ENCODE measurements at regions not wholly inside any gene's neighbourhood (a gene's known extent, or its start where the extent isn't known, plus 50 kb on each side); places are given as distances from the start of the nearest gene placed in this dataset.

DNA sequence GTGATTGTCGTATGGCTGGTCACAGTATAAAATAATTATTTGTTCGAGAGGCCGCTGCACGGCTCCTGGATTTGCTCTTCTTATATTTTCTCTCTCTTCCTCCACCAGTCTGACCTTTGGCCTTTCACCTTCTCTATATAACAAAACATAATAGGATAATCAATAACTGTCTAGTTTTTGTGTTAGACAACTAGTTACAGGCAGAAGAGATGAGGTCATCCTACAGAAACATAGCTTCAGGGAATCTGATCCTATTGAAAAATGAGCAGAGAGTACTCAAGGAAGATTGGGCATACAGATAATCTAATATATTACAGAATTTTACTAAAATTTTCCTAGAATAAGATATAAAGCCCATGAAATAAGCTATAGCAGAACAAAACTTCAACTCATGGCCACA, 731.3 kb upstream of the SLC39A10 start:
- no peak for ATAC-seq
- ChIA-PET POLR2A (no interaction called here), CTCF (interaction anchor here (1.4 kb wide), 1 partner anchor 58 kb away, joined by 3 read pairs; no protein-coding TSS in a partner anchor)
- no peak for DNase-seq (ENCODE audit: low spot score)
- Mint-ChIP-seq H3K27me3 (ENCODE audit: low read depth) (no peaks in the 10 kb centered on the region), H3K4me1 (peaks cover 15% of the 10 kb centered on the region; the same call in 1 of the 2 replicates), H3K9me3 (no peaks in the 10 kb centered on the region), H3K36me3 (no peaks in the 10 kb centered on the region), H3K4me3 (no peak overlapping the region), H3K27ac (no peak overlapping the region)
- TF ChIP-seq FOXK1 (CRISPR knock-in tag; IDR thresholded peaks at IDR 0.05) (no peak), FOXP1 (CRISPR knock-in tag; IDR thresholded peaks at IDR 0.05; ENCODE audit: borderline replicate concordance) (no peak), ZNF423 (CRISPR knock-in tag; IDR thresholded peaks at IDR 0.05) (no peak), HMGA2 (CRISPR knock-in tag; IDR thresholded peaks at IDR 0.05) (no peak), SMAD4 (CRISPR knock-in tag; IDR thresholded peaks at IDR 0.05) (no peak), RORB (CRISPR knock-in tag; IDR thresholded peaks at IDR 0.05) (no peak), SOX15 (CRISPR knock-in tag; IDR thresholded peaks at IDR 0.05) (no peak), MXD4 (CRISPR knock-in tag; IDR thresholded peaks at IDR 0.05; ENCODE audit: borderline replicate concordance) (no peak), JAZF1 (CRISPR knock-in tag; IDR thresholded peaks at IDR 0.05) (no peak), NR2C2 (CRISPR knock-in tag; IDR thresholded peaks at IDR 0.05) (no peak)
- TF ChIP-seq, protein P1, sequence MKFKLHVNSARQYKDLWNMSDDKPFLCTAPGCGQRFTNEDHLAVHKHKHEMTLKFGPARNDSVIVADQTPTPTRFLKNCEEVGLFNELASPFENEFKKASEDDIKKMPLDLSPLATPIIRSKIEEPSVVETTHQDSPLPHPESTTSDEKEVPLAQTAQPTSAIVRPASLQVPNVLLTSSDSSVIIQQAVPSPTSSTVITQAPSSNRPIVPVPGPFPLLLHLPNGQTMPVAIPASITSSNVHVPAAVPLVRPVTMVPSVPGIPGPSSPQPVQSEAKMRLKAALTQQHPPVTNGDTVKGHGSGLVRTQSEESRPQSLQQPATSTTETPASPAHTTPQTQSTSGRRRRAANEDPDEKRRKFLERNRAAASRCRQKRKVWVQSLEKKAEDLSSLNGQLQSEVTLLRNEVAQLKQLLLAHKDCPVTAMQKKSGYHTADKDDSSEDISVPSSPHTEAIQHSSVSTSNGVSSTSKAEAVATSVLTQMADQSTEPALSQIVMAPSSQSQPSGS (CRISPR knock-in tag; IDR thresholded peaks at IDR 0.05; ENCODE audit: borderline replicate concordance, low read depth), result no peak
- TF ChIP-seq, protein P2, sequence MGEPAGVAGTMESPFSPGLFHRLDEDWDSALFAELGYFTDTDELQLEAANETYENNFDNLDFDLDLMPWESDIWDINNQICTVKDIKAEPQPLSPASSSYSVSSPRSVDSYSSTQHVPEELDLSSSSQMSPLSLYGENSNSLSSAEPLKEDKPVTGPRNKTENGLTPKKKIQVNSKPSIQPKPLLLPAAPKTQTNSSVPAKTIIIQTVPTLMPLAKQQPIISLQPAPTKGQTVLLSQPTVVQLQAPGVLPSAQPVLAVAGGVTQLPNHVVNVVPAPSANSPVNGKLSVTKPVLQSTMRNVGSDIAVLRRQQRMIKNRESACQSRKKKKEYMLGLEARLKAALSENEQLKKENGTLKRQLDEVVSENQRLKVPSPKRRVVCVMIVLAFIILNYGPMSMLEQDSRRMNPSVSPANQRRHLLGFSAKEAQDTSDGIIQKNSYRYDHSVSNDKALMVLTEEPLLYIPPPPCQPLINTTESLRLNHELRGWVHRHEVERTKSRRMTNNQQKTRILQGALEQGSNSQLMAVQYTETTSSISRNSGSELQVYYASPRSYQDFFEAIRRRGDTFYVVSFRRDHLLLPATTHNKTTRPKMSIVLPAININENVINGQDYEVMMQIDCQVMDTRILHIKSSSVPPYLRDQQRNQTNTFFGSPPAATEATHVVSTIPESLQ (CRISPR knock-in tag; IDR thresholded peaks at IDR 0.05), result no peak
- TF ChIP-seq, protein P3, sequence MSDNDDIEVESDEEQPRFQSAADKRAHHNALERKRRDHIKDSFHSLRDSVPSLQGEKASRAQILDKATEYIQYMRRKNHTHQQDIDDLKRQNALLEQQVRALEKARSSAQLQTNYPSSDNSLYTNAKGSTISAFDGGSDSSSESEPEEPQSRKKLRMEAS (CRISPR knock-in tag; IDR thresholded peaks at IDR 0.05), result no peak
- TF ChIP-seq, protein P4, sequence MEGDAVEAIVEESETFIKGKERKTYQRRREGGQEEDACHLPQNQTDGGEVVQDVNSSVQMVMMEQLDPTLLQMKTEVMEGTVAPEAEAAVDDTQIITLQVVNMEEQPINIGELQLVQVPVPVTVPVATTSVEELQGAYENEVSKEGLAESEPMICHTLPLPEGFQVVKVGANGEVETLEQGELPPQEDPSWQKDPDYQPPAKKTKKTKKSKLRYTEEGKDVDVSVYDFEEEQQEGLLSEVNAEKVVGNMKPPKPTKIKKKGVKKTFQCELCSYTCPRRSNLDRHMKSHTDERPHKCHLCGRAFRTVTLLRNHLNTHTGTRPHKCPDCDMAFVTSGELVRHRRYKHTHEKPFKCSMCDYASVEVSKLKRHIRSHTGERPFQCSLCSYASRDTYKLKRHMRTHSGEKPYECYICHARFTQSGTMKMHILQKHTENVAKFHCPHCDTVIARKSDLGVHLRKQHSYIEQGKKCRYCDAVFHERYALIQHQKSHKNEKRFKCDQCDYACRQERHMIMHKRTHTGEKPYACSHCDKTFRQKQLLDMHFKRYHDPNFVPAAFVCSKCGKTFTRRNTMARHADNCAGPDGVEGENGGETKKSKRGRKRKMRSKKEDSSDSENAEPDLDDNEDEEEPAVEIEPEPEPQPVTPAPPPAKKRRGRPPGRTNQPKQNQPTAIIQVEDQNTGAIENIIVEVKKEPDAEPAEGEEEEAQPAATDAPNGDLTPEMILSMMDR (IDR thresholded peaks at IDR 0.05), result no peak
- TF ChIP-seq, protein P5, sequence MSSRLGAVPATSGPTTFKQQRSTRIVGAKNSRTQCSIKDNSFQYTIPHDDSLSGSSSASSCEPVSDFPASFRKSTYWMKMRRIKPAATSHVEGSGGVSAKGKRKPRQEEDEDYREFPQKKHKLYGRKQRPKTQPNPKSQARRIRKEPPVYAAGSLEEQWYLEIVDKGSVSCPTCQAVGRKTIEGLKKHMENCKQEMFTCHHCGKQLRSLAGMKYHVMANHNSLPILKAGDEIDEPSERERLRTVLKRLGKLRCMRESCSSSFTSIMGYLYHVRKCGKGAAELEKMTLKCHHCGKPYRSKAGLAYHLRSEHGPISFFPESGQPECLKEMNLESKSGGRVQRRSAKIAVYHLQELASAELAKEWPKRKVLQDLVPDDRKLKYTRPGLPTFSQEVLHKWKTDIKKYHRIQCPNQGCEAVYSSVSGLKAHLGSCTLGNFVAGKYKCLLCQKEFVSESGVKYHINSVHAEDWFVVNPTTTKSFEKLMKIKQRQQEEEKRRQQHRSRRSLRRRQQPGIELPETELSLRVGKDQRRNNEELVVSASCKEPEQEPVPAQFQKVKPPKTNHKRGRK (CRISPR knock-in tag; IDR thresholded peaks at IDR 0.05; ENCODE audit: borderline replicate concordance), result no peak
- TF ChIP-seq, protein P6, sequence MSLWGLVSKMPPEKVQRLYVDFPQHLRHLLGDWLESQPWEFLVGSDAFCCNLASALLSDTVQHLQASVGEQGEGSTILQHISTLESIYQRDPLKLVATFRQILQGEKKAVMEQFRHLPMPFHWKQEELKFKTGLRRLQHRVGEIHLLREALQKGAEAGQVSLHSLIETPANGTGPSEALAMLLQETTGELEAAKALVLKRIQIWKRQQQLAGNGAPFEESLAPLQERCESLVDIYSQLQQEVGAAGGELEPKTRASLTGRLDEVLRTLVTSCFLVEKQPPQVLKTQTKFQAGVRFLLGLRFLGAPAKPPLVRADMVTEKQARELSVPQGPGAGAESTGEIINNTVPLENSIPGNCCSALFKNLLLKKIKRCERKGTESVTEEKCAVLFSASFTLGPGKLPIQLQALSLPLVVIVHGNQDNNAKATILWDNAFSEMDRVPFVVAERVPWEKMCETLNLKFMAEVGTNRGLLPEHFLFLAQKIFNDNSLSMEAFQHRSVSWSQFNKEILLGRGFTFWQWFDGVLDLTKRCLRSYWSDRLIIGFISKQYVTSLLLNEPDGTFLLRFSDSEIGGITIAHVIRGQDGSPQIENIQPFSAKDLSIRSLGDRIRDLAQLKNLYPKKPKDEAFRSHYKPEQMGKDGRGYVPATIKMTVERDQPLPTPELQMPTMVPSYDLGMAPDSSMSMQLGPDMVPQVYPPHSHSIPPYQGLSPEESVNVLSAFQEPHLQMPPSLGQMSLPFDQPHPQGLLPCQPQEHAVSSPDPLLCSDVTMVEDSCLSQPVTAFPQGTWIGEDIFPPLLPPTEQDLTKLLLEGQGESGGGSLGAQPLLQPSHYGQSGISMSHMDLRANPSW (CRISPR knock-in tag; conservative IDR thresholded peaks at IDR 0.05; ENCODE audit: low read depth), result no peak
- TF ChIP-seq, protein P7, sequence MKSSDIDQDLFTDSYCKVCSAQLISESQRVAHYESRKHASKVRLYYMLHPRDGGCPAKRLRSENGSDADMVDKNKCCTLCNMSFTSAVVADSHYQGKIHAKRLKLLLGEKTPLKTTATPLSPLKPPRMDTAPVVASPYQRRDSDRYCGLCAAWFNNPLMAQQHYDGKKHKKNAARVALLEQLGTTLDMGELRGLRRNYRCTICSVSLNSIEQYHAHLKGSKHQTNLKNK (CRISPR knock-in tag; IDR thresholded peaks at IDR 0.05), result no peak
- TF ChIP-seq, protein P8, sequence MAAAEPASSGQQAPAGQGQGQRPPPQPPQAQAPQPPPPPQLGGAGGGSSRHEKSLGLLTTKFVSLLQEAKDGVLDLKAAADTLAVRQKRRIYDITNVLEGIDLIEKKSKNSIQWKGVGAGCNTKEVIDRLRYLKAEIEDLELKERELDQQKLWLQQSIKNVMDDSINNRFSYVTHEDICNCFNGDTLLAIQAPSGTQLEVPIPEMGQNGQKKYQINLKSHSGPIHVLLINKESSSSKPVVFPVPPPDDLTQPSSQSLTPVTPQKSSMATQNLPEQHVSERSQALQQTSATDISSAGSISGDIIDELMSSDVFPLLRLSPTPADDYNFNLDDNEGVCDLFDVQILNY (CRISPR knock-in tag; IDR thresholded peaks at IDR 0.05), result no peak
- TF ChIP-seq, protein P9, sequence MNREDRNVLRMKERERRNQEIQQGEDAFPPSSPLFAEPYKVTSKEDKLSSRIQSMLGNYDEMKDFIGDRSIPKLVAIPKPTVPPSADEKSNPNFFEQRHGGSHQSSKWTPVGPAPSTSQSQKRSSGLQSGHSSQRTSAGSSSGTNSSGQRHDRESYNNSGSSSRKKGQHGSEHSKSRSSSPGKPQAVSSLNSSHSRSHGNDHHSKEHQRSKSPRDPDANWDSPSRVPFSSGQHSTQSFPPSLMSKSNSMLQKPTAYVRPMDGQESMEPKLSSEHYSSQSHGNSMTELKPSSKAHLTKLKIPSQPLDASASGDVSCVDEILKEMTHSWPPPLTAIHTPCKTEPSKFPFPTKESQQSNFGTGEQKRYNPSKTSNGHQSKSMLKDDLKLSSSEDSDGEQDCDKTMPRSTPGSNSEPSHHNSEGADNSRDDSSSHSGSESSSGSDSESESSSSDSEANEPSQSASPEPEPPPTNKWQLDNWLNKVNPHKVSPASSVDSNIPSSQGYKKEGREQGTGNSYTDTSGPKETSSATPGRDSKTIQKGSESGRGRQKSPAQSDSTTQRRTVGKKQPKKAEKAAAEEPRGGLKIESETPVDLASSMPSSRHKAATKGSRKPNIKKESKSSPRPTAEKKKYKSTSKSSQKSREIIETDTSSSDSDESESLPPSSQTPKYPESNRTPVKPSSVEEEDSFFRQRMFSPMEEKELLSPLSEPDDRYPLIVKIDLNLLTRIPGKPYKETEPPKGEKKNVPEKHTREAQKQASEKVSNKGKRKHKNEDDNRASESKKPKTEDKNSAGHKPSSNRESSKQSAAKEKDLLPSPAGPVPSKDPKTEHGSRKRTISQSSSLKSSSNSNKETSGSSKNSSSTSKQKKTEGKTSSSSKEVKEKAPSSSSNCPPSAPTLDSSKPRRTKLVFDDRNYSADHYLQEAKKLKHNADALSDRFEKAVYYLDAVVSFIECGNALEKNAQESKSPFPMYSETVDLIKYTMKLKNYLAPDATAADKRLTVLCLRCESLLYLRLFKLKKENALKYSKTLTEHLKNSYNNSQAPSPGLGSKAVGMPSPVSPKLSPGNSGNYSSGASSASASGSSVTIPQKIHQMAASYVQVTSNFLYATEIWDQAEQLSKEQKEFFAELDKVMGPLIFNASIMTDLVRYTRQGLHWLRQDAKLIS (CRISPR knock-in tag; IDR thresholded peaks at IDR 0.05; ENCODE audit: borderline replicate concordance), result no peak
- TF ChIP-seq, protein P10, sequence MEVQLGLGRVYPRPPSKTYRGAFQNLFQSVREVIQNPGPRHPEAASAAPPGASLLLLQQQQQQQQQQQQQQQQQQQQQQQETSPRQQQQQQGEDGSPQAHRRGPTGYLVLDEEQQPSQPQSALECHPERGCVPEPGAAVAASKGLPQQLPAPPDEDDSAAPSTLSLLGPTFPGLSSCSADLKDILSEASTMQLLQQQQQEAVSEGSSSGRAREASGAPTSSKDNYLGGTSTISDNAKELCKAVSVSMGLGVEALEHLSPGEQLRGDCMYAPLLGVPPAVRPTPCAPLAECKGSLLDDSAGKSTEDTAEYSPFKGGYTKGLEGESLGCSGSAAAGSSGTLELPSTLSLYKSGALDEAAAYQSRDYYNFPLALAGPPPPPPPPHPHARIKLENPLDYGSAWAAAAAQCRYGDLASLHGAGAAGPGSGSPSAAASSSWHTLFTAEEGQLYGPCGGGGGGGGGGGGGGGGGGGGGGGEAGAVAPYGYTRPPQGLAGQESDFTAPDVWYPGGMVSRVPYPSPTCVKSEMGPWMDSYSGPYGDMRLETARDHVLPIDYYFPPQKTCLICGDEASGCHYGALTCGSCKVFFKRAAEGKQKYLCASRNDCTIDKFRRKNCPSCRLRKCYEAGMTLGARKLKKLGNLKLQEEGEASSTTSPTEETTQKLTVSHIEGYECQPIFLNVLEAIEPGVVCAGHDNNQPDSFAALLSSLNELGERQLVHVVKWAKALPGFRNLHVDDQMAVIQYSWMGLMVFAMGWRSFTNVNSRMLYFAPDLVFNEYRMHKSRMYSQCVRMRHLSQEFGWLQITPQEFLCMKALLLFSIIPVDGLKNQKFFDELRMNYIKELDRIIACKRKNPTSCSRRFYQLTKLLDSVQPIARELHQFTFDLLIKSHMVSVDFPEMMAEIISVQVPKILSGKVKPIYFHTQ (CRISPR knock-in tag; IDR thresholded peaks at IDR 0.05), result no peak

All from WTC11 (cell line).